ENCODE measurements at regions not wholly inside any gene's neighbourhood (a gene's known extent, or its start where the extent isn't known, plus 50 kb on each side); places are given as distances from the start of the nearest gene placed in this dataset.

- TF ChIP-seq CTCF (conservative IDR thresholded peaks at IDR 0.05; ENCODE audit: low read depth, low read length) (no peak), EZH2 (IDR thresholded peaks at IDR 0.05; ENCODE audit: borderline replicate concordance, low read depth, low read length, poor library complexity, severe bottlenecking) (no peak)
Measured at GRCh38 chr1:98315309-98315708, 346.2 kb upstream of the SNX7 start.

Measured in A673 (cell line).